ENCODE measurements at regions not wholly inside any gene's neighbourhood (a gene's known extent, or its start where the extent isn't known, plus 50 kb on each side); places are given as distances from the start of the nearest gene placed in this dataset.
"Not testable (repeated sequence)": the region's sequence is repeated elsewhere in the genome, so short reads cannot be mapped to it uniquely, and the experiment has no call there.

- Histone ChIP-seq H3K27ac (no peak overlapping the region), H3K27me3 (no peaks in the 10 kb centered on the region), H3K9me3 (replicated peaks in 1 of 3) (no peaks in the 10 kb centered on the region), H3K4me3 (no peak overlapping the region), H3K4me1 (replicated peaks in 1 of 2) (no peaks in the 10 kb centered on the region), H3K36me3 (replicated peaks in 1 of 2) (no peaks in the 10 kb centered on the region)
- intact Hi-C loops (cut with DNase I) = no loop called here
- no peak for DNase-seq
- no peak for TF ChIP-seq CTCF (IDR thresholded peaks at IDR 0.05)
- no peak for TF ChIP-seq POLR2A (IDR thresholded peaks at IDR 0.05)
These were observed 144.3 kb upstream of the SALL4 start for GRCh38 chr20:51946586-51946985.

GRCh38 chr20:51945881-51946280, 143.6 kb upstream of the SALL4 start:
- H3K4me1 ChIP-seq (replicated peaks in 1 of 2) = no peaks in the 10 kb centered on the region

GRCh38 chr20:51945177-51945576, 142.9 kb upstream of the SALL4 start:
- no peak overlapping the region for H3K4me3 ChIP-seq
- 67 to 75% (median 71%) methylated on average over 5 of the region's 5 CpGs for WGBS, 4 donors
- H3K27ac ChIP-seq = no peak overlapping the region
- no peaks in the 10 kb centered on the region for H3K36me3 ChIP-seq (replicated peaks in 1 of 2)
- no peaks in the 10 kb centered on the region for H3K4me1 ChIP-seq (replicated peaks in 1 of 2)
- TF ChIP-seq POLR2A (IDR thresholded peaks at IDR 0.05) = no peak
- no peak for TF ChIP-seq CTCF (IDR thresholded peaks at IDR 0.05)
- DNase-seq = no peak
- H3K9me3 ChIP-seq (replicated peaks in 1 of 3) = no peaks in the 10 kb centered on the region
- intact Hi-C loops (cut with DNase I) = no loop called here
- H3K27me3 ChIP-seq = no peaks in the 10 kb centered on the region

More at GRCh38 chr20:51945881-51946280, 143.6 kb upstream of the SALL4 start:
- DNase-seq = no peak
- no peaks in the 10 kb centered on the region for H3K9me3 ChIP-seq (replicated peaks in 1 of 3)
- no peaks in the 10 kb centered on the region for H3K27me3 ChIP-seq
- H3K36me3 ChIP-seq (replicated peaks in 1 of 2) = no peaks in the 10 kb centered on the region
- 85 to 93% (median 90%) methylated on average over 5 of the region's 5 CpGs for WGBS, 4 donors
- H3K4me3 ChIP-seq = no peak overlapping the region
- intact Hi-C loops (cut with DNase I) = no loop called here
- TF ChIP-seq POLR2A (IDR thresholded peaks at IDR 0.05) (no peak), CTCF (IDR thresholded peaks at IDR 0.05) (no peak)
- no peak overlapping the region for H3K27ac ChIP-seq

GRCh38 chr20:51943761-51944160, 141.4 kb upstream of the SALL4 start:
- intact Hi-C loops (cut with DNase I) = no loop called here
- Histone ChIP-seq H3K9me3 (replicated peaks in 1 of 3) (no peaks in the 10 kb centered on the region), H3K27ac (no peak overlapping the region), H3K27me3 (no peaks in the 10 kb centered on the region), H3K4me3 (no peak overlapping the region), H3K36me3 (replicated peaks in 1 of 2) (no peaks in the 10 kb centered on the region), H3K4me1 (replicated peaks in 1 of 2) (no peaks in the 10 kb centered on the region)
- no peak for DNase-seq
- TF ChIP-seq POLR2A (IDR thresholded peaks at IDR 0.05) (no peak), CTCF (IDR thresholded peaks at IDR 0.05) (no peak)
- WGBS, 4 donors = 90 to 96% (median 93%) methylated on average over 5 of the region's 5 CpGs

- DNase-seq; H3K36me3 ChIP-seq (replicated peaks in 1 of 2); H3K27me3 ChIP-seq; H3K4me1 ChIP-seq (replicated peaks in 1 of 2); H3K4me3 ChIP-seq; H3K27ac ChIP-seq; H3K9me3 ChIP-seq (replicated peaks in 1 of 3); intact Hi-C loops (cut with DNase I): not testable (repeated sequence)
- 88 to 89% (median 88%) methylated on average over 6 of the region's 6 CpGs for WGBS, 4 donors
These were observed 141.0 kb upstream of the SALL4 start for GRCh38 chr20:51943326-51943725.

All from adrenal gland (tissue), 9 donors.